K562 (cell line): ENCODE measurements at regions not wholly inside any gene's neighbourhood (a gene's known extent, or its start where the extent isn't known, plus 50 kb on each side); places are given as distances from the start of the nearest gene placed in this dataset.

Source experiments
- CTCF ChIP-seq, 3 experiments: IDR thresholded peaks in 2 of 3; conservative IDR thresholded peaks in 1 of 3; 2 replicates each; pipeline ENCODE4 v1.5.1; 2011 to 2012; ENCODE audit warnings: low read length in 3 of 3, mild to moderate bottlenecking in 3 of 3, control low read depth in 2 of 3, improper control_type of control experiment in 1 of 3, inconsistent platforms in 1 of 3, low read depth in 1 of 3, mixed read lengths in 1 of 3, moderate library complexity in 1 of 3; ENCODE audit not compliant: insufficient read depth in 2 of 3
- DACH1 ChIP-seq: fragments of 450-650 bp; IDR thresholded peaks from 2 replicates; pipeline ENCODE4 v1.6.1; 2018; ENCODE audit not compliant: partially characterized antibody

GRCh38 chr3:106773795-106774194, 603.4 kb upstream of the CCDC54 start:
- no peak for TF ChIP-seq DACH1
- no peak for TF ChIP-seq CTCF (IDR thresholded peaks at IDR 0.05 in 2 of 3, conservative IDR thresholded peaks at IDR 0.05 in 1 of 3; ENCODE audit: insufficient read depth in 2 of 3, low read depth in 1 of 3, low read length in 3 of 3)
